ENCODE measurements at regions not wholly inside any gene's neighbourhood (a gene's known extent, or its start where the extent isn't known, plus 50 kb on each side); places are given as distances from the start of the nearest gene placed in this dataset.

- DNase-seq (no peak), ATAC-seq (no peak)
- no peaks in the 10 kb centered on the region for H3K4me1 ChIP-seq
- H3K27me3 ChIP-seq (ENCODE audit: low read depth) = no peaks in the 10 kb centered on the region
- intact Hi-C loops (cut with DNase I) = no loop called here
- no peaks in the 10 kb centered on the region for H3K36me3 ChIP-seq
- TF ChIP-seq CTCF (IDR thresholded peaks at IDR 0.05) = no peak
- H3K9me3 ChIP-seq = no peaks in the 10 kb centered on the region
- no peak overlapping the region for H3K27ac ChIP-seq
- H3K4me3 ChIP-seq = no peak overlapping the region
Observed at GRCh38 chr13:65623148-65623547, 1607.0 kb downstream of the PCDH9 start.

- no peak overlapping the region for H3K4me3 ChIP-seq
- ATAC-seq = no peak
- intact Hi-C loops (cut with DNase I) = no loop called here
Observed at GRCh38 chr13:65615506-65615905, 1614.6 kb downstream of the PCDH9 start.

GRCh38 chr13:65613004-65613403 is 1617.1 kb downstream of the PCDH9 start:
- H3K27me3 ChIP-seq (ENCODE audit: low read depth) = no peaks in the 10 kb centered on the region
- intact Hi-C loops (cut with DNase I) = no loop called here
- no peaks in the 10 kb centered on the region for H3K36me3 ChIP-seq
- no peak overlapping the region for H3K4me3 ChIP-seq
- DNase-seq (no peak), ATAC-seq (no peak)
- no peak overlapping the region for H3K27ac ChIP-seq
- TF ChIP-seq CTCF (IDR thresholded peaks at IDR 0.05) = no peak
- H3K4me1 ChIP-seq = no peaks in the 10 kb centered on the region
- no peaks in the 10 kb centered on the region for H3K9me3 ChIP-seq

More at GRCh38 chr13:65615506-65615905, 1614.6 kb downstream of the PCDH9 start:
- H3K36me3 ChIP-seq = no peaks in the 10 kb centered on the region
- DNase-seq = no peak
- no peaks in the 10 kb centered on the region for H3K27me3 ChIP-seq (ENCODE audit: low read depth)
- TF ChIP-seq CTCF (IDR thresholded peaks at IDR 0.05) = no peak
- no peaks in the 10 kb centered on the region for H3K4me1 ChIP-seq
- no peak overlapping the region for H3K27ac ChIP-seq
- no peaks in the 10 kb centered on the region for H3K9me3 ChIP-seq

- H3K27me3 ChIP-seq (ENCODE audit: low read depth) = no peaks in the 10 kb centered on the region
- no peak for TF ChIP-seq CTCF (IDR thresholded peaks at IDR 0.05)
- H3K4me3 ChIP-seq = no peak overlapping the region
- H3K27ac ChIP-seq = no peak overlapping the region
- H3K9me3 ChIP-seq = no peaks in the 10 kb centered on the region
- no peaks in the 10 kb centered on the region for H3K36me3 ChIP-seq
- no peak for DNase-seq
- ATAC-seq = no peak
- H3K4me1 ChIP-seq = no peaks in the 10 kb centered on the region
- intact Hi-C loops (cut with DNase I) = no loop called here
Observed at GRCh38 chr13:65609350-65609749, 1620.8 kb downstream of the PCDH9 start.

GRCh38 chr13:65606622-65607021 is 1623.5 kb downstream of the PCDH9 start:
- no peak for TF ChIP-seq CTCF (IDR thresholded peaks at IDR 0.05)
- H3K4me3 ChIP-seq = no peak overlapping the region
- intact Hi-C loops (cut with DNase I) = no loop called here
- H3K36me3 ChIP-seq = no peaks in the 10 kb centered on the region
- no peaks in the 10 kb centered on the region for H3K9me3 ChIP-seq
- H3K4me1 ChIP-seq = no peaks in the 10 kb centered on the region
- no peak overlapping the region for H3K27ac ChIP-seq
- ATAC-seq (no peak), DNase-seq (no peak)
- H3K27me3 ChIP-seq (ENCODE audit: low read depth) = no peaks in the 10 kb centered on the region

GRCh38 chr13:65605396-65605795 is 1624.7 kb downstream of the PCDH9 start:
- no peak for TF ChIP-seq CTCF (IDR thresholded peaks at IDR 0.05)
- no peaks in the 10 kb centered on the region for H3K9me3 ChIP-seq
- H3K4me3 ChIP-seq = no peak overlapping the region
- no peak for ATAC-seq
- H3K36me3 ChIP-seq = no peaks in the 10 kb centered on the region
- H3K27me3 ChIP-seq (ENCODE audit: low read depth) = no peaks in the 10 kb centered on the region
- intact Hi-C loops (cut with DNase I) = no loop called here
- H3K27ac ChIP-seq = no peak overlapping the region
- DNase-seq = no peak
- H3K4me1 ChIP-seq = no peaks in the 10 kb centered on the region

All from lower lobe of right lung (tissue), 2 donors.